ENCODE measurements at regions not wholly inside any gene's neighbourhood (a gene's known extent, or its start where the extent isn't known, plus 50 kb on each side); places are given as distances from the start of the nearest gene placed in this dataset.

- TF ChIP-seq, protein P1, sequence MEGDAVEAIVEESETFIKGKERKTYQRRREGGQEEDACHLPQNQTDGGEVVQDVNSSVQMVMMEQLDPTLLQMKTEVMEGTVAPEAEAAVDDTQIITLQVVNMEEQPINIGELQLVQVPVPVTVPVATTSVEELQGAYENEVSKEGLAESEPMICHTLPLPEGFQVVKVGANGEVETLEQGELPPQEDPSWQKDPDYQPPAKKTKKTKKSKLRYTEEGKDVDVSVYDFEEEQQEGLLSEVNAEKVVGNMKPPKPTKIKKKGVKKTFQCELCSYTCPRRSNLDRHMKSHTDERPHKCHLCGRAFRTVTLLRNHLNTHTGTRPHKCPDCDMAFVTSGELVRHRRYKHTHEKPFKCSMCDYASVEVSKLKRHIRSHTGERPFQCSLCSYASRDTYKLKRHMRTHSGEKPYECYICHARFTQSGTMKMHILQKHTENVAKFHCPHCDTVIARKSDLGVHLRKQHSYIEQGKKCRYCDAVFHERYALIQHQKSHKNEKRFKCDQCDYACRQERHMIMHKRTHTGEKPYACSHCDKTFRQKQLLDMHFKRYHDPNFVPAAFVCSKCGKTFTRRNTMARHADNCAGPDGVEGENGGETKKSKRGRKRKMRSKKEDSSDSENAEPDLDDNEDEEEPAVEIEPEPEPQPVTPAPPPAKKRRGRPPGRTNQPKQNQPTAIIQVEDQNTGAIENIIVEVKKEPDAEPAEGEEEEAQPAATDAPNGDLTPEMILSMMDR (IDR thresholded peaks at IDR 0.05; ENCODE audit: insufficient read depth, low read depth, low read length) = peak; percentile 82
- H3K4me3 ChIP-seq (ENCODE audit: low read depth, low read length) = no peak overlapping the region
- DNase-seq (ENCODE audit: low read depth) = peak; percentile 30
Measured at GRCh38 chr4:31370866-31371465, 650.8 kb downstream of the PCDH7 start.

DNA sequence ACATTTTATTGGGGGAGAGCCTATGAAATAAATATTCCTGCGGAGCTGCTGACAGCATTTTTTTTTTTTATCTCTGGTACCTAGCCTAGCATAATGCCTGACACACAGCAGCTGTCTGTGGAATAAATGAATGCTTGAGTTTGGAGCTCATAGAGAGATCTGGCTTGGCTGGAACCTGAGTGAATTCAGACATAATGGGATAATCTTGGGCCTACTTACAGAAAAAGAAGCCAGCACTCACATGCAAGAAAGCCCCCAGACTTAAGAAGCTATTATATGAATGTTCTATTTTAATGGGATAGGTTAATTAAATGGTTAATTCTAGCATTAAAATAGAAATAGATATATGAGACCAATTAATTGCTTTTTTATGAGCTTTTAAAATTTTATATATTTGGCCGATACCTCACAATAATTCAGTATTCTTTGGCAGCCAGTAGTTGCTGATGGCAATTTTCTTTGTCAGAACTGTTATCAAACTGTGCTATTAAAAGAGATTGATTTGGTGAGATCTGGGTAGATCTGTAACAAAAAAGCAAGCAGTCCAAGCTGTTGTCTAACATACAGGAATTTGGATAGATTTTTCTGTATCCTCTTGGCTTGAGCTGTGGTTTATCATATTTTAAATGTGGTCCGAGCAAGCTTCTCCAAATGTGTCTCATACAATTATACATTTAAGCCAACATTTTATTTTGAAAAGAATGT, 654.2 kb downstream of the PCDH7 start:
- no peak for DNase-seq (ENCODE audit: low read depth)
- TF ChIP-seq, protein P1 (IDR thresholded peaks at IDR 0.05; ENCODE audit: insufficient read depth, low read depth, low read length) = no peak
- no peak overlapping the region for H3K4me3 ChIP-seq (ENCODE audit: low read depth, low read length)

DNA sequence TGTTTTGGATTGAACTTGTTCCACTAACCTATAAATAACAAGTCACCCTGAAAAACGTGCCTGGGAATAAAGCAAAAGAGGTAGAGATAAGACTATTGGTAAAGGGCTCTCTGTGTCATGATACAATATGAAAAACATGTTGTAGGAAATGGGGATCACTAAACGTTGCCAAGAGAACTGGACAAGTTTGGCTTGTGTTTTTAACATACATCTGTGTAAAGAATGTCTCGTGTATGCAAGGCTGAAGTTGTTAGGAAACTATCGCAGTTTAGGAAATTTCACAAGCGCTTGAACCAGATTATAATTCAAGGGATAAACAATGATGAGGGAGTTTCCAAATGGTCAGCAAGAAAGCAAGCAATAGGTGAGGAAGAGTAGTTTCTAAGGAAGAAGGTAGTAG, 655.8 kb downstream of the PCDH7 start:
- no peak overlapping the region for H3K4me3 ChIP-seq (ENCODE audit: low read depth, low read length)
- TF ChIP-seq, protein P1 (IDR thresholded peaks at IDR 0.05; ENCODE audit: insufficient read depth, low read depth, low read length) = no peak
- DNase-seq (ENCODE audit: low read depth) = no peak

DNA sequence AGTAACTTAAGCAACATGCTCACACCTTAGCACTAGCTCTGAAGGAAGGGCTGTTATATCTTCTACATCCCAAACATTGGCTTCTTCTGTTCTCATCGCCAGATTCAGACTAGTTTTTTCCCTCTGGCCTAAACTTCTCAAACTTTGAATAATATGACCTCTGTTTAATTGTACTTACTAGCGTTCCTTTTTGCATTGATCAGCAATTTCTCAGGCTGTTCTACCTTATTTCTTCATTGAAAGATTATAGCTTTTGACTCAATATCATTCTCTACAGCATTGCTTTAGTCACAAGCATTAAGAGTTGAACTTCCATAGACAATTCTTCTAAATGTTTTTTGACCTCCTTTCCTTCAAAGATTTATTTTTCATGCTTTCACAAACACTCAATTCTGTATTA, 659.2 kb downstream of the PCDH7 start:
- TF ChIP-seq, protein P1 (IDR thresholded peaks at IDR 0.05; ENCODE audit: insufficient read depth, low read depth, low read length) = no peak
- H3K4me3 ChIP-seq (ENCODE audit: low read depth, low read length) = no peak overlapping the region
- DNase-seq (ENCODE audit: low read depth) = no peak

- DNase-seq (ENCODE audit: low read depth) = no peak
- TF ChIP-seq, protein P1 (IDR thresholded peaks at IDR 0.05; ENCODE audit: insufficient read depth, low read depth, low read length) = no peak
- no peak overlapping the region for H3K4me3 ChIP-seq (ENCODE audit: low read depth, low read length)
Measured at GRCh38 chr4:31383767-31384166, 663.6 kb downstream of the PCDH7 start.

DNA sequence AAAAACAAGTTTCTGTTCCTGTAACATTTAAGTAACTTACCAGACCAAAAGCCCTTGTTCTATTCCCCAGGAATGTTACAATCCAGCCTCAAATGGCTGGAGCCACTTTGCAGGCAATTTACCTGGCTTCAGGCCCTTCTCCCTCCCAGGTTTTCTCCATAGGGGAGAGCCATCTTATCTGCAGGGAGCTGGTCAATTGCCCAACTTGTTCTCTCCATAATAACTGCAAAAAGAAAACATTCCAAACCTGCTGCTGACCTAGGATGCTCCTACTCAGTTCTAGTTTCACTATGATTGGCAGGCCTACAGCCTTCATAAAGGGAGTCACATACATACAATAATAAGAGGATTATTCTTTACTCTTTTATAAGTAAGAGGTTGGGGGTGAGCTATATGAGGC, 670.7 kb downstream of the PCDH7 start:
- TF ChIP-seq, protein P1 (IDR thresholded peaks at IDR 0.05; ENCODE audit: insufficient read depth, low read depth, low read length) = no peak
- DNase-seq (ENCODE audit: low read depth) = no peak
- no peak overlapping the region for H3K4me3 ChIP-seq (ENCODE audit: low read depth, low read length)
